NK-92 treated with Interleukin-12 subunit alpha and Interleukin-12 subunit beta, amount 100 ng/mL, for 24 hours (cell line): ENCODE measurements at regions not wholly inside any gene's neighbourhood (a gene's known extent, or its start where the extent isn't known, plus 50 kb on each side); places are given as distances from the start of the nearest gene placed in this dataset.
"Not testable (repeated sequence)": the region's sequence is repeated elsewhere in the genome, so short reads cannot be mapped to it uniquely, and the experiment has no call there.

ENCODE experiments used
- DNase-seq: peaks from one replicate; lab custom pipeline; 2025; lab: John Stamatoyannopoulos, UW

DNA sequence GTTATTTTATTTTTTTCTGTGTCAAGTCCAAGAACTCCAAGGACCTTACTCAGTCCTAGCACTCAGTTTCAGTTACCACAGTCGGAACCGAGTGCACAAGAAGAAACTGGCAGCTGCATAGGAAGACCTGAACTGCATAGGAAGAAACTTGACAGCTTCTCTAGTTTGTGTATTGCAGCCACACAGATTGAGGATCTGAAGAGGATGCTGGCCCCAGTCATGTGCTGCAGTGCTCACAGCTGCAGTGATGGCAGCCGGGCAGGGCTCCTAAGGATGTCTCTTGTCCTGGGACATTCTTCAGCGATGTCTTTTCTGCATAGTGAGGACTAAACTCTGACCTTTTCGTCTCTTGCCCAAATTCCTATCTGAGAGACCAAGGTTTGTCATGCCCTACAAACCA, 261.2 kb downstream of the STIM2 start:
- no peak for DNase-seq

GRCh38 chr4:27123123-27123768, 262.6 kb downstream of the STIM2 start:
- no peak for DNase-seq

DNA sequence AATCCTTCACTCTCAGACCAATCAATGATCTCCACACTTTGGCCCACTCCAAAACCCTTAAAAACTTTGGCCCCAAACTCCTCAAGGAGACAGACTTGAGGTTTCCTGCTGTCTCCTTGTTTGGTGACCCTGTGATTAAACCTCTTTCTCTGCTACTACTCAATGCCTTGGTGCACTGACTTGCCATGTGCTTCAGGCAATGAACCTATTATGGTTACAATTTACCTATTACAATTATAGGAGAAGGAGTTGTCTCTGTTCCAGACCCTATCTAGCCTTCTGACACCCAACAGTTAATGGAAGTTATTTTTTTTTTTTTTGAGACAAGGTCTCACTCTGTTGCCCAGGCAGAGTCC, 263.1 kb downstream of the STIM2 start:
- DNase-seq = no peak

DNA sequence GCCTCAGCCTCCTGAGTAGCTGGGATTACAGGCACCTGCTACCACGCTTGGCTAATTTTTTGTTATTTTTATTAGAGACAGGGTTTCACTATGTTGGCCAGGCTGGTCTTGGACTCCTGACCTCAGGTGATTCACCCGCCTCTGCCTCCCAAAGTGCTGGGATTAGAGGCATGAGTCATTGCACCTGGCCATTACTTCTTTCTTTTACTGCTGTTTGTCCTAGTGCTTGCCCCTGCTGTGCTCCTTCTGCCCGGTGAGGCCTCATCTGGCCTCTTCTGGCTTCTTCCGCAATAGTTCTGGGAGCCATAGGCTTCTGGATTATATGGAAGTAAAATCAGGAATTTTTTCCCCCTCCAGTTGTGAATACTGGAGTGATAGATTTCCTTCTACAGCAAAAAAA, 266.3 kb downstream of the STIM2 start:
- not testable (repeated sequence) for DNase-seq

- no peak for DNase-seq
These were observed 267.8 kb downstream of the STIM2 start for GRCh38 chr4:27128443-27128842.

DNA sequence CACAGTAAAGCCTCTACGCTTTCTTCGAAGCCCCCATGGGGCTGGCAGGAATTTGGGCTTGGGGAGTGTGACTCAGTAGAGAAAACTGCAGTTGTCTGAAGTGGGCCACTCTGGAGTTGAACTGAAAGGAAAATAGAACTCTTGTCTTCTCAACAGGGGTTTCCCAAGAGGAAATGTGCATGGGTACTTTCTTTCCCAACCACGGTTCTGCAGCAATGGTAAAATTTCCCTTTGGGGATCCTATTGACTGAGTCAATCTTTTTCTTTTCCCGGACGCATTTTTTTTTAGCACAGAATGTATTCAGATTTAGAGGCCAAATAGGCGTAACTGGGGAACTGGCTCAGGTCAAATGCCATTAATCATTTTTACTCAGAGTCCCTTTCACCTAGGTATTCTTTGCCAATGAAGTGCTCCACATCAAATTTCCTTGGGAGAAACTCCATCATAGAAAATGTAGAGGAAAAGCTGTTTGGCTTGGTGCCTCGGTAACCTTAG, 269.3 kb downstream of the STIM2 start:
- DNase-seq = no peak

- DNase-seq = no peak
These were observed 271.9 kb downstream of the STIM2 start for GRCh38 chr4:27132497-27132896.

- no peak for DNase-seq
These were observed 279.8 kb downstream of the STIM2 start for GRCh38 chr4:27140486-27140885.

GRCh38 chr4:27141530-27141929, 280.9 kb downstream of the STIM2 start:
- DNase-seq = no peak

DNA sequence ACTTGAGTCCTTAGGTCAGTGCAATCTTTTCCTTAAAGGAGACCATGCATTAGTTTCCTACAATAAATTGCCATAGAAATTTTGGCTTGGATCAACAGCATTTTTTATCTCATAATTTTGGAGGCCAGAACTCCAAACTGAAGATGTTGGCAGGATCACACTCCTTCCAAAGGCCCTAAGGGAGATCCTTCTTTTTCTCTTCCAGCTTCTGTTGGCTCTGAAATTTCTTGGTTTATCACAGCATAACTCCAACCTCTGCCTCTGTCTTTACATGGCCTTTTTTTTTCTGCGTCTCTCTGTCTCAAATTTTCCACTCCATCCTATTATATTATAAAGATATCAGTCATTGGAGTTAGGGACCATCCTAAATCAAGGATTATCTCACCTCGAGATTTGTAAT, 282.2 kb downstream of the STIM2 start:
- DNase-seq = no peak

DNA sequence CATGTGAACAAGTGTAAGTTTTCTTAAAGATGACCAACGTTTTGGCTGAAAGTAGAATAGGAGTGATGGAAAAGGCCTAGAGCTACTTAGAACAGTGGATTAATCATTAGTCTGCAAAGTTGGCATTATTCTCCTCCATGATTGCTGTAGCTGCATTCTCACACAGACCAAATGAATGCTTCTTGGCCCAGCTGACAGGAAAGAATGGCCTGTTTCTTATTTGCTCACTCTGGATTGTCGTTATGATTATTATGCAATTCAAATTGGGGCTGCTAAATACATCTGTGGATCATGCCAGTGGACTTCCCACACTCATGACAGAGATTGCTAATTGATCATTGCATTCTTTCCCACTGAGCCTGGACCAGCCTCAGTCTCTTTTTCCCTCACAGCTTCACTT, 285.0 kb downstream of the STIM2 start:
- DNase-seq = no peak

- DNase-seq = no peak
These were observed 287.7 kb downstream of the STIM2 start for GRCh38 chr4:27148211-27148895.

DNA sequence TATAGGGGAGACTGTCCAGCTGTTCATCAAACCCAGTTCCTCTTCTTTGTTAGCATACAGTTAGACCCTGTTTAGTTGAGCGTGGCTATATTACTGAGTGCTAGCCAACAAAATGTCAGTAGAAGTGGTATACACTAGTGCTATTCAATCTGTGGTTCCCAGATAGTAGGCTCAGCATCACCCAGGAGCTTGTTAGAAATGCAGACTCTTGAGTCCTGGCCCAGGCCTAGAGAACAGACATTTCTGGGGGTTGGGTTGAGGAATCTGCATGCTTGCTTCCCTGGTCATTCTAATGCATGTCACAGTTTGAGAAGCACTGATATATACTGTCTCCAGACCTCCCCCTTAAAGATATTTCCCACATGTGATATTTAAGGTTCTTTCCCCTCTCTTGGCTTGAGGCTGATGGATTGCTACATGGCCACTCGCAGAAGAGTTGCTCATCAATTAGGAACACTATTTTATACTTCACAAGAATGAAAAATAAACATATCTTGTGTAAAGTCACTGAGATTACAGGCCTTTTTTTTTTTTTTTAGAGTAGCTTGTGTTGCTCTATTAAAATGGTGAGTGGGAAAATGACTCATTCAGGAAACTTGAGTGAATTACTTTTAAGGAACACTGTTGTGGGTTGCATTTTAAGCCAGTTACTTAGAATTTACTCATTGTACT, 289.0 kb downstream of the STIM2 start:
- no peak for DNase-seq

DNA sequence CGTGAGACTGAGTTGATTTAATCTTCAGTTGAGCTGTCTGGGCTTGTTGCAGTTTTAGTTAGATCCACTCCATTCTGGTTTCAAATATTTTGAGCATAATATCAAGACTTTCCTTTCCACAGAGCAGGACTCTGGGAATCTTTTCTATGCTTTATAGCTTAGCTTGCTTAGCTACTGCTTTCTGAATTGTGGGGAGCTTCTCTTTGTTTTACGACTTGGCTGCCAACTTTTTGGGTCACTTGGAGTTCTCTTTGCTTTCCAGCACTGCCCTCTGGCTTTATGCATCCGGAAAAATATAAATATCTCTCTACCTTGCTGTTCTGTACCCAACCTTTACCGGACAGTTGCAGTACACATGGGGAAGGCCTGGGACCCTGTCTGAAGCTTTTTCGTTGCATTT, 292.1 kb downstream of the STIM2 start:
- no peak for DNase-seq

DNA sequence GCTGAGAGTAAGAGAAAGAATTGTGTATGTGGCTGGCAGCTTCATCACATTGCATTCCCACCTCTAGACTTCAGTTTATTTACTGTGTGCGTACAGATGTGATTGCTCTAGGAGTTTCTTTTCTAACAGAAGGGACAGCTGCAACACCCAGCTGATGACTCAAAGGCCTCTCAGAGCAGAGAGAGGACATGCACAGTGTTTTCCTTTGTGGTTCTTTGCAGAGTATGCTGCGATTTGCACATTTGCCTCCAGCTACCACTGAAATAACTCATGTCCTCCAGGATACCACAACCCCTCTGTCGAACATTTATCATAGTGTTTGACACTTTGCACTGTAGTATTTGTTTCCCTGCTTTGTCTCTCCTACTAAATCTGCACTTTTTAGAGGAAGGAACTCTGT, 294.1 kb downstream of the STIM2 start:
- peak; percentile 49 for DNase-seq

GRCh38 chr4:27161191-27161590, 300.6 kb downstream of the STIM2 start:
- no peak for DNase-seq

GRCh38 chr4:27168783-27169182, 308.1 kb downstream of the STIM2 start:
- no peak for DNase-seq

DNA sequence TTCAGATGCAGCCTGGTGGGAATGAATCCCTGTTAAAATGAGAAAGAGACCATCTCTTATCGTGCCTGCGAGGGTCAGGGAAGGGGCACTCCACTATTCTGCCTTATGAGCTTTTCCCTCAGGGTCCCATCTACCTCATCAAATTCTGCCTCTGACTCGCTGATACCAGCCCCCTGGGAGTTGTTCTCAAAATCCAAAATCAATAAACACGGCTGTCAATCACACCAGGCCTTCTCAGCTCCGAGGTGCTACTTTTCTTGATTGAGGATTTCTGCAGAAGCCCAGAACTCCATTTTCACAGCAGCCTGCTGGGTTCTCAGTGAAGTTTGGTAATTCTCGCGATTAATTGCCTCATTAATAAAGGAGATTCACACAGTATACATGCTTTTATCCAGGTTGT, 312.6 kb downstream of the STIM2 start:
- DNase-seq = no peak

DNA sequence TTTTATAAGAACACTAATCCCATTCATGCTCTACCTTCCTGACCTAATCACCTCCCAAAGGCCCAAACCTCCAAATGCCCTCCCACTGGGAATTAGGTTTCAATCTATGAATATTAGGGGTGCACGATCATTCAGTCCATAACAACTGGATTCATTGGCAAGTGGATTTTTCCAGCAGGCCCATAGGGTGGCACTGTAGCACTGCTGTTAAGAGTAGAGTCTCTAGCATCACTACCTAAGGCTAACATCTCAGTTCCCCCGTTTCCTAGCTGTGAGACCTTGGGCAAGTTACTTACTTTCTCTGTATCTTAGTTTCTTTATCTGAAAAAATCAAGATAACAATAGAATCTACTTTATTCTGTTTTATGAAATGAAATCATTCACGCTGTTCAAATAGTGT, 315.8 kb downstream of the STIM2 start:
- DNase-seq = peak; percentile 25

DNA sequence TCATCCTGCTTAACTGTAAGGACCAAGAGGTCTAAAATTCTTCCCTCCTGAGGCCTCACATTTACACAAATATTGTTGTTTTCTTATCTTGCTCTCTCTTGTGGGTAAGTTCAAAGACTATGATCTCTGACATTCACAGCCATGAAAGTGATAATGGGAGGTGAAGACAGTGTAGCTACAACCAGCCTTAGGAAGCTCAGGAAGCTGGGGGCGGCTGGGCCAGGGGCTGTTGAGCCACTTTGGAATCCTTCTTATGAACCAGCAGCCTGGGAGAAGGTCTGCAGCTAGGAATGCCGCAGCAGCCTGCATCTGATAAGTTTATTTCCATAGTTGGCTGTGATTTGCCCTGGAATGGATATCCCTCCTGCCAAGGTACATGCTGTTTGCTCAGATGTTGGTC, 316.2 kb downstream of the STIM2 start:
- no peak for DNase-seq

- DNase-seq = no peak
These were observed 317.4 kb downstream of the STIM2 start for GRCh38 chr4:27178061-27178460.

- DNase-seq = no peak
These were observed 321.1 kb downstream of the STIM2 start for GRCh38 chr4:27181693-27182092.

DNA sequence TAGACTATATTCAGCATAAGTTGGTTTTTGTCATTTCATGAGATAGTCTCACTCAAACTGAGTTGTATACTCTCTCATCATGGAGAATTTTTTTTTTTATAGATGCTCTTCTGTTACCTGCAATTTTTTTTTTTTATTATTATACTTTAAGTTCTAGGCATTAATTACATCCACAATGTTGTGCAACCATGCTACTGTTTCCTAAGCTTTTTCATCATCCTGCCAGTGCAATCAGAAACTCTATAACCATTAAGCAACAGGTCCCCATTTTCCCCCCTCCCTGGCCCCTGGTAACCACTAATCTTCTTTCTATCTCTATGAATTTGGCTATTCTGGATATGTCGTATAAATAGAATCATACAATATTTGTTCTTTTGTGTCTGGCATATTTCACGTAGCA, 321.6 kb downstream of the STIM2 start:
- DNase-seq = no peak
